Heart left ventricle (tissue), 16 donors: ENCODE measurements at regions not wholly inside any gene's neighbourhood (a gene's known extent, or its start where the extent isn't known, plus 50 kb on each side); places are given as distances from the start of the nearest gene placed in this dataset.

Experiments
- ATAC-seq, 4 donors: fragments of 200-7000 bp; cut with Tn5 transposase; one replicate each; pipeline ENCODE4 v1.9.1; 2020 to 2022; ENCODE audit warnings: moderate library complexity in 4 of 4, mild to moderate bottlenecking in 3 of 4, moderate number of reproducible peaks in 1 of 4
- DNase-seq, 5 donors: peaks; one replicate each; pipeline ENCODE4 v3.0.0-alpha.2; 2020
- H3K27ac ChIP-seq, 12 donors: fragments of 200-600 bp; sonication (generic) in 4 of 12; one replicate each; pipeline versions ENCODE4 v1.5.0 to v1.8.0; 2016 to 2022; ENCODE audit warnings: mild to moderate bottlenecking in 2 of 12
- H3K27me3 ChIP-seq, 9 donors: fragments of 200-600 bp; sonication (generic) in 2 of 9; one replicate each; pipeline versions ENCODE4 v1.5.1 to v1.8.0; 2016 to 2022; ENCODE audit warnings: mild to moderate bottlenecking in 3 of 9
- H3K36me3 ChIP-seq, 9 donors: fragments of 200-600 bp; sonication (generic) in 2 of 9; one replicate each; pipeline versions ENCODE4 v1.5.0 to v1.8.0; 2018 to 2022; ENCODE audit warnings: mild to moderate bottlenecking in 2 of 9
- H3K4me1 ChIP-seq, 12 donors: fragments of 200-600 bp; sonication (generic) in 4 of 12; one replicate each; pipeline versions ENCODE4 v1.5.0 to v1.8.0; 2016 to 2022; ENCODE audit warnings: mild to moderate bottlenecking in 3 of 12
- H3K4me3 ChIP-seq, 12 donors: fragments of 200-600 bp; sonication (generic) in 4 of 12; one replicate each; pipeline versions ENCODE4 v1.5.0 to v1.8.0; 2017 to 2022; ENCODE audit warnings: mild to moderate bottlenecking in 9 of 12, moderate library complexity in 4 of 12
- H3K9me3 ChIP-seq, 12 donors: fragments of 200-600 bp; sonication (generic) in 4 of 12; one replicate each; pipeline versions ENCODE4 v1.5.0 to v1.8.0; 2016 to 2022; ENCODE audit warnings: mild to moderate bottlenecking in 1 of 12
- POLR2A ChIP-seq, 2 donors: fragments of 450-650 bp; IDR thresholded peaks; one replicate each; pipeline ENCODE4 v1.6.1; 2017; ENCODE audit warnings: antibody characterized with exemption in 2 of 2, mild to moderate bottlenecking in 2 of 2, moderate library complexity in 2 of 2
- WGBS, 4 donors: extraction: QIAGEN DNeasy Blood & Tissue Kit in 2 of 4; methylation state at CpG; one replicate each; pipeline versions ENCODE4 v1.1.5 to v1.1.7; 2013 to 2018; 5-methylcytosine and 5-hydroxymethylcytosine counted together
- intact Hi-C, 10 donors: fragments of 100-400 bp; cut with DNase I; formaldehyde crosslinking; loops; one replicate each; pipeline versions ENCODE4 v1.11.1 to v1.14.2; 2022
- TF ChIP-seq, protein P1 (sequence below), 12 donors: fragments of 200-600 bp; sonication (generic) in 4 of 12; IDR thresholded peaks; one replicate each; pipeline versions ENCODE4 v1.5.0 to v1.8.0; 2018 to 2022; ENCODE audit warnings: antibody characterized with exemption in 12 of 12, mild to moderate bottlenecking in 5 of 12
- donor health status: ischemic (EF 13 %, LVEDD 7.1; RV severe dilation, severe dysfunction).
- donor health status: healthy with polysubstance abuse.
- donor health status: DM: no; HTN: yes; CAD: no.
- donor health status: DM: no; HTN: no; CAD: no.
- donor health status: ischemic (EF 25% LVEDD 6.9; RV normal size, moderate dysfunction).
- donor health status: ischemic (EF 25% LVEDD 5.7; RV mildly dilated, moderate dysfunction).
- donor health status: healthy.
- donor health status: DM: yes; HTN: yes; CAD: no.
- donor health status: ischemic (EF 35%, LVEDD 5.7; RV mildly dilated, moderate dysfunction).
- donor health status: nonischemic (EF 11% LVEDD 7.7; RV severe dilation, severe dysfunction).
- donor health status: DM: yes; HTN: yes; CAD: no.
- donor health status: PGD.
- donor health status: ischemic (EF 29% LVEDD 5.4; RV normal size, mild dysfunction).
- donor health status: nonischemic (EF 23%, LVEDD 6.1; RV moderate dilation, normal function).

DNA sequence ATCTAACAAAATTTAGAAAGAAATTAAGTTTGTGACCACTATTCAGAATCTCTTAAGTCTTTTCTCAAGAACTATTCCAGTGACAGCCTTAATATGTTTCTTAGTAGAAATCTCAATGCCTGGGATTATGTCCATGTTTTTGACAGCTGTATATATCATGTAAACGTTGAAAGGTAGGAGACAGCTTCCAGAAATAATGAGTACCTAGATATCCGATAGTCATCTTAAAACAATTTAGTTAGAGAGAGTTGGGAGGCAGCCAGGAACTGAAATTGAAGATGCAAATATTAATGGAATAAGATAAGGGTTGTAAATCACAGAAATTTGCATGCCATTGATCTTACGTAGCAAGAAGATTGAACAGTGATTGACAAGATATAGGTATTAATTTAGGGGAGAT lies 955.2 kb downstream of the JRKL start:
- H3K4me1 ChIP-seq = no peaks in the 10 kb centered on the region
- H3K36me3 ChIP-seq = no peaks in the 10 kb centered on the region
- H3K4me3 ChIP-seq = no peak overlapping the region
- intact Hi-C loops = no loop called here
- H3K27ac ChIP-seq = no peak overlapping the region
- H3K27me3 ChIP-seq = no peaks in the 10 kb centered on the region
- WGBS, 4 donors = 52 to 55% (median 54%) methylated on average over 3 of the region's 3 CpGs
- H3K9me3 ChIP-seq = peaks cover 0 to 5% (median 0%) of the 10 kb centered on the region in 12 donors
- DNase-seq = no peak
- ATAC-seq = no peak
- TF ChIP-seq, protein P1, sequence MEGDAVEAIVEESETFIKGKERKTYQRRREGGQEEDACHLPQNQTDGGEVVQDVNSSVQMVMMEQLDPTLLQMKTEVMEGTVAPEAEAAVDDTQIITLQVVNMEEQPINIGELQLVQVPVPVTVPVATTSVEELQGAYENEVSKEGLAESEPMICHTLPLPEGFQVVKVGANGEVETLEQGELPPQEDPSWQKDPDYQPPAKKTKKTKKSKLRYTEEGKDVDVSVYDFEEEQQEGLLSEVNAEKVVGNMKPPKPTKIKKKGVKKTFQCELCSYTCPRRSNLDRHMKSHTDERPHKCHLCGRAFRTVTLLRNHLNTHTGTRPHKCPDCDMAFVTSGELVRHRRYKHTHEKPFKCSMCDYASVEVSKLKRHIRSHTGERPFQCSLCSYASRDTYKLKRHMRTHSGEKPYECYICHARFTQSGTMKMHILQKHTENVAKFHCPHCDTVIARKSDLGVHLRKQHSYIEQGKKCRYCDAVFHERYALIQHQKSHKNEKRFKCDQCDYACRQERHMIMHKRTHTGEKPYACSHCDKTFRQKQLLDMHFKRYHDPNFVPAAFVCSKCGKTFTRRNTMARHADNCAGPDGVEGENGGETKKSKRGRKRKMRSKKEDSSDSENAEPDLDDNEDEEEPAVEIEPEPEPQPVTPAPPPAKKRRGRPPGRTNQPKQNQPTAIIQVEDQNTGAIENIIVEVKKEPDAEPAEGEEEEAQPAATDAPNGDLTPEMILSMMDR (IDR thresholded peaks at IDR 0.05) = no peak
- TF ChIP-seq POLR2A (IDR thresholded peaks at IDR 0.05) = no peak

DNA sequence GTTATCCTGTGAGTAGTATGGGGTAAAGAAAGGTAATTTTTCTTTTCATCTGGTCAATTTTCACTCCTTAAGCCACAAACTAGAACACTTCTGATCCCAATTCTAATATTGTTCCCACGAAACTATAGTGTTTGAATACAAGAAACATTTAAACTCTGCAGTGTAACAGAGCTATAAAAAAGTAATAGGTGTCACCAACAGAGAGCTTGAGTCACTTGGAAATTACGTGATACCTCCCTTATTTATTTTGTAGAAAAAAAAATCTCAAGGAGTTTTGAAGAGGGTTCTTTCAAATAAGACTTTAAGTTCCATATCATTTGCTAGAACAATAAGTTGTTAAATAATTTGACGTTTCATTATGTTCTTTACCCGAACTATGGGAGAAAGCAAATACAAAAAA lies 959.4 kb downstream of the JRKL start:
- intact Hi-C loops = no loop called here
- no peaks in the 10 kb centered on the region for H3K4me1 ChIP-seq
- H3K9me3 ChIP-seq = peaks cover 0 to 5% (median 0%) of the 10 kb centered on the region in 12 donors
- no peaks in the 10 kb centered on the region for H3K36me3 ChIP-seq
- no peak overlapping the region for H3K27ac ChIP-seq
- ATAC-seq (no peak), DNase-seq (no peak)
- no peaks in the 10 kb centered on the region for H3K27me3 ChIP-seq
- no peak for TF ChIP-seq POLR2A (IDR thresholded peaks at IDR 0.05)
- TF ChIP-seq, protein P1 (IDR thresholded peaks at IDR 0.05) = no peak
- no peak overlapping the region for H3K4me3 ChIP-seq
- 82 to 92% (median 89%) methylated on average over 4 of the region's 4 CpGs for WGBS, 4 donors

DNA sequence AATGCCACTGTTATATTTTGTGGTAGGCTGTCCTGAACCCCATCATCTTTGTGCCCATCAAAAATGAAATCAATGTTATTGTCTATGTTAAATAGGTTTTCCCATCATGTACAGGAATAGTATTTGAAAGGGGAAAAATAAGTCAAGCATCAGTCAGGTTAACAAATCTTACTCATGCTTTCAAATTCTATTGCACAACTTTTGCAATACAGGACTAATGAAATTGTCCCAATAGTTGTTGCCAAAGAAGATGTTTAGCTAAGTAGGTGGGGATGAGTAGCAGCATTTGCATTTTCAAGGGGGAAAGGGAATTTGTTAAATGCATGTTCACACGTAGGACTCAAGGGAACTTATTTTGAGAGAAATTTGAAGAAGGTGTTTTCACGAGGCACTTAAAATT lies 962.1 kb downstream of the JRKL start:
- TF ChIP-seq, protein P1 (IDR thresholded peaks at IDR 0.05) = no peak
- no peak for TF ChIP-seq POLR2A (IDR thresholded peaks at IDR 0.05)
- Histone ChIP-seq H3K36me3 (no peaks in the 10 kb centered on the region), H3K4me3 (no peak overlapping the region), H3K27me3 (no peaks in the 10 kb centered on the region), H3K4me1 (no peaks in the 10 kb centered on the region), H3K27ac (no peak overlapping the region), H3K9me3 (peaks cover 0 to under 1% (median 0%) of the 10 kb centered on the region in 12 donors)
- ATAC-seq (no peak), DNase-seq (no peak)
- intact Hi-C loops = no loop called here
- WGBS, 4 donors = 78 to 88% (median 82%) methylated on average over 2 of the region's 2 CpGs

DNA sequence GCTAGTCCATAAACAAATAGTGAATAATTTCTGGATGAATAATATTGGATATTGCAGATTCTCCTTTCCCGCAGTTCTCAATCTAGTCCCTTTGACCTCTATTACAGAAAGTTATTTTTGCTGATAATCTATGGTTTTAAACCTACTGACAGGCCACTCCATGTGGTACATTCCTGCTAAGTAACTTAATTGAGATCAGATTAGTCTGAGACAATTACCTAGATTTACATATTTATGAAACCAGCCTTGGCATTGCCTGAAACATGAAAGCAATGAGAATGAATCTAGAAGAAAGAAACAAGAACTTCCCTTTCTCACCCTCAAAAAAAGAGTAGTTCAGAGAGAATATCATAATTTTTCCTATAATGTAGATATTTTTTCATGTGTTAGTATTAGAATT lies 964.2 kb downstream of the JRKL start:
- ATAC-seq (no peak), DNase-seq (no peak)
- H3K27ac ChIP-seq = no peak overlapping the region
- no peaks in the 10 kb centered on the region for H3K27me3 ChIP-seq
- intact Hi-C loops = no loop called here
- no peaks in the 10 kb centered on the region for H3K36me3 ChIP-seq
- no peak overlapping the region for H3K4me3 ChIP-seq
- 84 to 95% (median 91%) methylated on average over 1 of the region's 1 CpG for WGBS, 4 donors
- H3K9me3 ChIP-seq = no peaks in the 10 kb centered on the region
- H3K4me1 ChIP-seq = no peaks in the 10 kb centered on the region
- TF ChIP-seq, protein P1 (IDR thresholded peaks at IDR 0.05) = no peak
- no peak for TF ChIP-seq POLR2A (IDR thresholded peaks at IDR 0.05)
